Muscle of leg (tissue), 3 donors: ENCODE measurements at regions not wholly inside any gene's neighbourhood (a gene's known extent, or its start where the extent isn't known, plus 50 kb on each side); places are given as distances from the start of the nearest gene placed in this dataset.

Experiments used
- DNase-seq: peaks from one replicate; pipeline ENCODE4 v3.0.0; 2013
- H3K27ac ChIP-seq: one replicate; pipeline ENCODE4 v1.5.1; 2013; ENCODE audit warnings: mild to moderate bottlenecking, low read length, control low read depth
- H3K27me3 ChIP-seq: one replicate; pipeline ENCODE4 v1.6.1; 2013; ENCODE audit warnings: low read length; ENCODE audit not compliant: control insufficient read depth, insufficient read depth
- H3K36me3 ChIP-seq: one replicate; pipeline ENCODE4 v1.6.1; 2013; ENCODE audit warnings: low read length; ENCODE audit not compliant: control insufficient read depth, insufficient read depth
- H3K4me1 ChIP-seq: one replicate; pipeline ENCODE4 v1.6.1; 2013; ENCODE audit warnings: low read length; ENCODE audit not compliant: control insufficient read depth, insufficient read depth
- H3K4me3 ChIP-seq: one replicate; pipeline ENCODE4 v1.5.1; 2013; ENCODE audit warnings: low read length, control low read depth
- H3K9me3 ChIP-seq: replicated peaks from 2 replicates; pipeline ENCODE4 v1.6.1; 2013; ENCODE audit warnings: low read depth, low read length; ENCODE audit not compliant: control insufficient read depth
- WGBS: methylation state at CpG from one replicate; pipeline ENCODE4 v1.1.5; 2013; ENCODE audit warnings: missing lambda C conversion rate; ENCODE audit not compliant: insufficient coverage; 5-methylcytosine and 5-hydroxymethylcytosine counted together

GRCh38 chr6:1510239-1510638 is 99.5 kb upstream of the FOXC1 start:
- no peaks in the 10 kb centered on the region for H3K4me1 ChIP-seq
- H3K4me3 ChIP-seq: no peak overlapping the region
- no CpG with 5 or more reads among the region's 3 CpGs for WGBS
- no peak for DNase-seq
- H3K27ac ChIP-seq: no peak overlapping the region
- H3K36me3 ChIP-seq: no peaks in the 10 kb centered on the region
- H3K9me3 ChIP-seq: no peaks in the 10 kb centered on the region
- peaks cover 2% of the 10 kb centered on the region for H3K27me3 ChIP-seq

GRCh38 chr6:1513215-1513780 is 96.4 kb upstream of the FOXC1 start:
- DNase-seq: no peak
- H3K27ac ChIP-seq: no peak overlapping the region
- no peaks in the 10 kb centered on the region for H3K36me3 ChIP-seq
- no peaks in the 10 kb centered on the region for H3K4me1 ChIP-seq
- no peaks in the 10 kb centered on the region for H3K9me3 ChIP-seq
- peaks cover 8% of the 10 kb centered on the region for H3K27me3 ChIP-seq
- no peak overlapping the region for H3K4me3 ChIP-seq
- WGBS: no CpG with 5 or more reads among the region's 3 CpGs

GRCh38 chr6:1514078-1514477 is 95.6 kb upstream of the FOXC1 start:
- Histone ChIP-seq H3K27ac (no peak overlapping the region), H3K4me1 (no peaks in the 10 kb centered on the region), H3K36me3 (no peaks in the 10 kb centered on the region), H3K4me3 (no peak overlapping the region), H3K27me3 (peaks cover 8% of the 10 kb centered on the region), H3K9me3 (no peaks in the 10 kb centered on the region)
- 68% methylated on average over 2 of the region's 3 CpGs for WGBS
- DNase-seq: no peak

GRCh38 chr6:1515280-1515679 is 94.4 kb upstream of the FOXC1 start:
- H3K4me3 ChIP-seq: no peak overlapping the region
- no peak for DNase-seq
- 93% methylated on average over 29 of the region's 31 CpGs for WGBS
- H3K36me3 ChIP-seq: no peaks in the 10 kb centered on the region
- H3K4me1 ChIP-seq: no peaks in the 10 kb centered on the region
- H3K27me3 ChIP-seq: peaks cover 8% of the 10 kb centered on the region
- no peak overlapping the region for H3K27ac ChIP-seq
- H3K9me3 ChIP-seq: peaks cover 2% of the 10 kb centered on the region

GRCh38 chr6:1515781-1516180 is 93.9 kb upstream of the FOXC1 start:
- Histone ChIP-seq H3K36me3 (no peaks in the 10 kb centered on the region), H3K27ac (no peak overlapping the region), H3K4me3 (no peak overlapping the region), H3K27me3 (peaks cover 6% of the 10 kb centered on the region), H3K9me3 (peaks cover 2% of the 10 kb centered on the region), H3K4me1 (no peaks in the 10 kb centered on the region)
- DNase-seq: no peak
- 95% methylated on average over 3 of the region's 4 CpGs for WGBS

- H3K27ac ChIP-seq: no peak overlapping the region
- peaks cover 8% of the 10 kb centered on the region for H3K27me3 ChIP-seq
- 63% methylated on average over 7 of the region's 14 CpGs for WGBS
- no peak for DNase-seq
- no peaks in the 10 kb centered on the region for H3K4me1 ChIP-seq
- no peak overlapping the region for H3K4me3 ChIP-seq
- peaks cover 2% of the 10 kb centered on the region for H3K9me3 ChIP-seq
- no peaks in the 10 kb centered on the region for H3K36me3 ChIP-seq
These were observed 92.8 kb upstream of the FOXC1 start for GRCh38 chr6:1516742-1517520.

GRCh38 chr6:1518855-1519254 is 90.9 kb upstream of the FOXC1 start:
- Histone ChIP-seq H3K9me3 (peaks cover 2% of the 10 kb centered on the region), H3K4me1 (no peaks in the 10 kb centered on the region), H3K27ac (no peak overlapping the region), H3K27me3 (peaks cover 18% of the 10 kb centered on the region), H3K36me3 (no peaks in the 10 kb centered on the region), H3K4me3 (no peak overlapping the region)
- 95% methylated on average over 4 of the region's 8 CpGs for whole genome bisulfite sequencing
- DNase-seq: no peak

- Histone ChIP-seq H3K36me3 (no peaks in the 10 kb centered on the region), H3K27me3 (peaks cover 18% of the 10 kb centered on the region), H3K4me1 (peaks cover 5% of the 10 kb centered on the region), H3K9me3 (peaks cover 2% of the 10 kb centered on the region), H3K27ac (no peak overlapping the region), H3K4me3 (no peak overlapping the region)
- DNase-seq: no peak
- WGBS: no CpG with 5 or more reads among the region's 4 CpGs
These were observed 90.1 kb upstream of the FOXC1 start for GRCh38 chr6:1519597-1519996.

GRCh38 chr6:1522779-1523178 is 86.9 kb upstream of the FOXC1 start:
- H3K27me3 ChIP-seq: peaks cover 12% of the 10 kb centered on the region
- 77% methylated on average over 2 of the region's 7 CpGs for WGBS
- DNase-seq: no peak
- no peaks in the 10 kb centered on the region for H3K36me3 ChIP-seq
- no peak overlapping the region for H3K4me3 ChIP-seq
- peaks cover 2% of the 10 kb centered on the region for H3K9me3 ChIP-seq
- peaks cover 30% of the 10 kb centered on the region for H3K4me1 ChIP-seq
- no peak overlapping the region for H3K27ac ChIP-seq

- 13% methylated on average over 36 of the region's 37 CpGs for WGBS
- no peak overlapping the region for H3K4me3 ChIP-seq
- DNase-seq: peak; percentile 80
- H3K27ac ChIP-seq: no peak overlapping the region
- peaks cover 12% of the 10 kb centered on the region for H3K27me3 ChIP-seq
- H3K9me3 ChIP-seq: peaks cover 2% of the 10 kb centered on the region
- peaks cover 30% of the 10 kb centered on the region for H3K4me1 ChIP-seq
- no peaks in the 10 kb centered on the region for H3K36me3 ChIP-seq
These were observed 85.7 kb upstream of the FOXC1 start for GRCh38 chr6:1524040-1524480.
